ENCODE measurements at regions not wholly inside any gene's neighbourhood (a gene's known extent, or its start where the extent isn't known, plus 50 kb on each side); places are given as distances from the start of the nearest gene placed in this dataset.

GRCh38 chr12:88958153-88958552 lies 377.9 kb upstream of the KITLG start:
- TF ChIP-seq CTCF (IDR thresholded peaks at IDR 0.05) (no peak), POLR2A (IDR thresholded peaks at IDR 0.05) (no peak)

All from lower leg skin (tissue), 3 donors.